Muscle layer of colon (tissue), 2 donors: ENCODE measurements at regions not wholly inside any gene's neighbourhood (a gene's known extent, or its start where the extent isn't known, plus 50 kb on each side); places are given as distances from the start of the nearest gene placed in this dataset.
"Not testable (repeated sequence)": the region's sequence is repeated elsewhere in the genome, so short reads cannot be mapped to it uniquely, and the experiment has no call there.

Experiments used
- H3K27ac ChIP-seq: one replicate; pipeline ENCODE4 v1.7.0; 2013; ENCODE audit warnings: low read depth, mild to moderate bottlenecking, low read length, moderate library complexity
- H3K27me3 ChIP-seq, 2 donors: one replicate each; pipeline ENCODE4 v1.7.0; 2013; ENCODE audit warnings: low read length in 2 of 2, mild to moderate bottlenecking in 2 of 2; ENCODE audit not compliant: insufficient read depth in 2 of 2, control insufficient read depth in 1 of 2
- H3K36me3 ChIP-seq: one replicate; pipeline ENCODE4 v1.7.0; 2013; ENCODE audit warnings: mild to moderate bottlenecking, low read length; ENCODE audit not compliant: insufficient read depth
- H3K4me1 ChIP-seq: one replicate; pipeline ENCODE4 v1.7.0; 2013; ENCODE audit warnings: mild to moderate bottlenecking, low read length; ENCODE audit not compliant: insufficient read depth
- H3K4me3 ChIP-seq, 2 donors: one replicate each; pipeline ENCODE4 v1.7.0; 2013; ENCODE audit warnings: low read length in 2 of 2, low read depth in 1 of 2, mild to moderate bottlenecking in 1 of 2, moderate library complexity in 1 of 2
- H3K9ac ChIP-seq: one replicate; pipeline ENCODE4 v1.7.0; 2013; ENCODE audit warnings: low read length
- H3K9me3 ChIP-seq: one replicate; pipeline ENCODE4 v1.7.0; 2013; ENCODE audit warnings: mild to moderate bottlenecking, low read length
- donor health status: abdominal sarcoma.
- donor health status: Adenocarcinoma of cecum.

- Histone ChIP-seq H3K4me1 (no peaks in the 10 kb centered on the region), H3K27me3 (no peaks in the 10 kb centered on the region), H3K27ac (no peak overlapping the region), H3K4me3 (no peak overlapping the region), H3K9me3 (no peaks in the 10 kb centered on the region), H3K9ac (no peak overlapping the region), H3K36me3 (no peaks in the 10 kb centered on the region)
These were observed 461.7 kb upstream of the DPH6 start for GRCh38 chr15:36007699-36008098.

- Histone ChIP-seq H3K27me3 (no peaks in the 10 kb centered on the region), H3K9ac (no peak overlapping the region), H3K4me1 (no peaks in the 10 kb centered on the region), H3K36me3 (no peaks in the 10 kb centered on the region), H3K9me3 (no peaks in the 10 kb centered on the region), H3K27ac (no peak overlapping the region), H3K4me3 (no peak overlapping the region)
These were observed 462.8 kb upstream of the DPH6 start for GRCh38 chr15:36008719-36009118.

GRCh38 chr15:36024031-36024688, 478.2 kb upstream of the DPH6 start:
- H3K4me1 ChIP-seq = no peaks in the 10 kb centered on the region

GRCh38 chr15:36026627-36027283, 480.8 kb upstream of the DPH6 start:
- Histone ChIP-seq H3K27me3 (no peaks in the 10 kb centered on the region), H3K27ac (no peak overlapping the region), H3K36me3 (no peaks in the 10 kb centered on the region), H3K4me3 (no peak overlapping the region), H3K9ac (no peak overlapping the region), H3K9me3 (no peaks in the 10 kb centered on the region), H3K4me1 (no peaks in the 10 kb centered on the region)

More at GRCh38 chr15:36024031-36024688, 478.2 kb upstream of the DPH6 start:
- Histone ChIP-seq H3K9ac (no peak overlapping the region), H3K27me3 (no peaks in the 10 kb centered on the region), H3K36me3 (no peaks in the 10 kb centered on the region), H3K27ac (no peak overlapping the region), H3K4me3 (no peak overlapping the region), H3K9me3 (no peaks in the 10 kb centered on the region)

- Histone ChIP-seq H3K4me3 (no peak overlapping the region), H3K36me3 (no peaks in the 10 kb centered on the region), H3K9me3 (no peaks in the 10 kb centered on the region), H3K4me1 (no peaks in the 10 kb centered on the region), H3K9ac (no peak overlapping the region), H3K27ac (no peak overlapping the region), H3K27me3 (no peaks in the 10 kb centered on the region)
These were observed 483.7 kb upstream of the DPH6 start for GRCh38 chr15:36029606-36030210.

- Histone ChIP-seq H3K9me3 (no peaks in the 10 kb centered on the region), H3K4me3 (no peak overlapping the region), H3K9ac (no peak overlapping the region), H3K36me3 (no peaks in the 10 kb centered on the region), H3K27ac (no peak overlapping the region), H3K27me3 (no peaks in the 10 kb centered on the region), H3K4me1 (no peaks in the 10 kb centered on the region)
These were observed 494.1 kb upstream of the DPH6 start for GRCh38 chr15:36039996-36040572.

GRCh38 chr15:36047018-36047716, 501.2 kb upstream of the DPH6 start:
- not testable (repeated sequence) for H3K27ac ChIP-seq, H3K9me3 ChIP-seq, H3K4me3 ChIP-seq, H3K9ac ChIP-seq, H3K27me3 ChIP-seq, H3K36me3 ChIP-seq, H3K4me1 ChIP-seq

- no peaks in the 10 kb centered on the region for H3K4me1 ChIP-seq
- H3K27me3 ChIP-seq = no peaks in the 10 kb centered on the region
- no peak overlapping the region for H3K9ac ChIP-seq
- no peak overlapping the region for H3K27ac ChIP-seq
- no peak overlapping the region for H3K4me3 ChIP-seq
- no peaks in the 10 kb centered on the region for H3K36me3 ChIP-seq
- H3K9me3 ChIP-seq = no peaks in the 10 kb centered on the region
These were observed 504.9 kb upstream of the DPH6 start for GRCh38 chr15:36050899-36051298.

GRCh38 chr15:36052641-36053040, 506.7 kb upstream of the DPH6 start:
- not testable (repeated sequence) for H3K27me3 ChIP-seq, H3K27ac ChIP-seq, H3K9me3 ChIP-seq, H3K4me1 ChIP-seq, H3K36me3 ChIP-seq, H3K4me3 ChIP-seq, H3K9ac ChIP-seq

- Histone ChIP-seq H3K9me3 (no peaks in the 10 kb centered on the region), H3K36me3 (no peaks in the 10 kb centered on the region), H3K4me3 (no peak overlapping the region), H3K4me1 (no peaks in the 10 kb centered on the region), H3K9ac (no peak overlapping the region), H3K27me3 (no peaks in the 10 kb centered on the region), H3K27ac (no peak overlapping the region)
These were observed 507.8 kb upstream of the DPH6 start for GRCh38 chr15:36053746-36054145.

- Histone ChIP-seq H3K9ac (no peak overlapping the region), H3K36me3 (no peaks in the 10 kb centered on the region), H3K9me3 (no peaks in the 10 kb centered on the region), H3K4me3 (no peak overlapping the region), H3K27me3 (no peaks in the 10 kb centered on the region), H3K4me1 (no peaks in the 10 kb centered on the region), H3K27ac (no peak overlapping the region)
These were observed 513.6 kb upstream of the DPH6 start for GRCh38 chr15:36059596-36059995.
